Stimulated activated CD8-positive, alpha-beta memory T cell treated with anti-CD3 and anti-CD28 coated beads, Interleukin-15, amount 100 ng/mL, for 48 hours (primary cell): ENCODE measurements at regions not wholly inside any gene's neighbourhood (a gene's known extent, or its start where the extent isn't known, plus 50 kb on each side); places are given as distances from the start of the nearest gene placed in this dataset.

Source experiments
- DNase-seq, 2 donors: peaks; one replicate each; pipeline ENCODE4 v3.0.0-alpha.2; 2020; ENCODE audit warnings: low read depth in 2 of 2

DNA sequence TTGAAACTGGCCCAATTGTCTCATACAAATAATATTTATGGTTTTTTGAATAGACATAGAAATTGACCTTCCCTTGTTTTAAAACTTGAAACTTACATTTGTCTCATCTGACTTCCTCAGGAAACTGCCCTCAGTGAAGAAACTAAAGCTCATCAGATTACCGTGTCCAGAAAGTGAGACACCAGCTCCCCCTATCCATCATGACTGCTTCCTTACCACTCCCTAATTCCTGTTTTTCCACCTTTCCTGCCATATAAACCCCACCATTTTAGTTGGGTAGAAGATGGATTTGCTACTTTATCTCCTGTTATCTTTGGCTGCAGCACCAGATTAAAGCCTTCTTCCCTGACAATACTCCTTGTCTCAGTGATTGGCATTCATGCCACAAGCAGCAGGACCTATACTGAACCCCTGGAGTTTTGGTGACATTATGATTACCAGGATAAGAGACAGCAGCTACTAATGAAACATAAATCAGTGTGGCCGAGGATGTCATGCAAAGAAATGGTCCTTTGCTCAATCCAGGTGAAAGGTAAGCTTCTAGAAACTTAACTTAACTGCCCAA is 1627.6 kb upstream of the ZEB2 start:
- DNase-seq: no peak

- no peak for DNase-seq
Measured at GRCh38 chr2:146143971-146144370, 1624.1 kb upstream of the ZEB2 start.

DNA sequence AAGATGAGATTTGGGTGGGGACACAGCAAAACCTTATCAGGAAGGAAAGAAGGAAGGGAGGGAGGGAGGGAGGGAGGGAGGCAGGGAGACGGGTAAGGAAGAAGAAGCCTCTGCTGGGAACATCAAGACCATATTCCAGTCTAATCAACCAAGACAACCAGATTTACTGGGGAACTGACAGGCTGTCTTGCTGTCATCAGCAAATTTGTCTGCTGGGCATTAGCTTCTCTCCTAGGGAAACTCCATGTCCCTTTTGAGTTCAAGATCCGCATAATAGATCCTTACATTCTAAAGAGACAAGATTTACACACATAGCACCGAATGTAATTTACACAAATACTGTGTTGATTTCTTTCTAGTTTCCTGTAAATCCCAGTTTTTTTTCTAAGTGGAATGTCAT is 1618.9 kb upstream of the ZEB2 start:
- no peak for DNase-seq

- no peak for DNase-seq
Measured at GRCh38 chr2:146135245-146135644, 1615.3 kb upstream of the ZEB2 start.

DNA sequence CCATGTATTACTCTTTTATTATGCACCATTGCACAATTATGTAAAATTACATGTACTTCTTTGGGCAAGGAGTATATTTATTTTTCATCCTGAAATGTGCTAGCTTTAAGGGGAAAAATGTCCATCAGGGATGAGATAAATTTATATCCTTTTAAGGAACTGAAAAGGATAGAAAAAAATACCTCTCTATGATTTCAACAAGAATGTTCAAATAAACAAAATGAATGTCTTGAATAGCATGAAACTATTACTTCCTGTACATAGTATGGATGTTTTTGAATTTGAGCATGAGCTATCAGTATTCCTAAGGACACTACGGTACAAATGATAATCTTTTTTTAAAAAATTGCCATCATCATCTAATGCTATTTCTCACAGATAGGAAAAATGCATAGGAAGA is 1611.9 kb upstream of the ZEB2 start:
- DNase-seq: no peak

GRCh38 chr2:146131048-146131447 is 1611.1 kb upstream of the ZEB2 start:
- DNase-seq: no peak

DNA sequence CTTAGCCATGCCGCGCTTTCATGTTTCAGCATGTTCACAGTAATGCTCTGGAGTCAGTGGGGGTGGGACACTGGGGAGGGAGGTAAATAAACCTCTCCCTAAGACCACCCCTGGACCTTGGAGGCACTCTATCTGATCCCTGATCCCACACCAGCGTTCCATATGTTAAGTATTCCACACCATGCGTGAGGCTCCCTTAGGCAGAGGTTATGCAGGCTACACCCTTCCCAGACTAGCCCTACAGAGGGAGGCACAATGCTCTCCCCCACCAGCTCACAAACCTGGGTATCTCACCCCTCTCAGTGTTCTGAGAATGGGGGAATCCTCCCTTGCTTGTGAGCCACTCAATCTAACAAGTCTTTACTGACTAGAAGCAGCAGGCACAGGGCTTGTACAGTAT is 1610.4 kb upstream of the ZEB2 start:
- no peak for DNase-seq

- no peak for DNase-seq
Measured at GRCh38 chr2:146129231-146129630, 1609.3 kb upstream of the ZEB2 start.

DNA sequence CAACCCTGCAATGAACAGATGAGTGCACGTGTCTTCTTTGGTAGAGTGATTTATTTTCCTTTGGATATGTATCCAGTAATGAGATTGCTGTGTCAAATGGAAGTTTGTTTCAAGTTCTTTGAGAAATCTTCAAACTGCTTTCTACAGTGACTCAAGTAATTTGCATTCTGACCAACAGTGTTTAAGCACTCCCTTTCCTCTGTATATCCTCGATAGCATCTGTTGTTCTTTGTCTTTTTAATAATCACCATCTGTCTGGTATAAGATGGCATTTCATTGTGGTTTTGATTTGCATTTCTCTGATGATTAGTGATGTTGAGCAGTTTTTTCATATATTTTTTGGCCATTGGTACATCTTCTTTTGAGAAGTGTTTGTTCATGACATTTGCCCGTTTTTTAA is 1608.3 kb upstream of the ZEB2 start:
- no peak for DNase-seq

DNA sequence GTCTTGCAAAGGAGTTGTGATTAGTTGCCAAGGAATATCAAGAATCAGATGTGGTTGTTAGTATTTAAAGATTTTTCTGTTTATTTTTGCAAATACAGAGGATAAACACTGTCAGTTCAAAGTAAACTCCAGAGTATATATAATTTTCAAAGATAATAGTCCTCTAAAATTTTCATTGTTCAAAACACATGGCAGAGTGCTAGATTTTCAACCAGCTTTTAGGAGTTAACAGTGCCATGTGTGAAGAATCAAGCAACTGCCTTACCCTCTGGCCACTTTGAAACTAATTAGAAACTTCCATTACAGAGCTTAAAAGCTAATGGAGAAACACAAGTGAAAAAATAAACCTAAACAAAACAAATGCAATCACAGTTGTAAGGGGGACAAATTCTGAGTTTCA is 1605.6 kb upstream of the ZEB2 start:
- DNase-seq: no peak

GRCh38 chr2:146124741-146125140 is 1604.8 kb upstream of the ZEB2 start:
- no peak for DNase-seq

- DNase-seq: no peak
Measured at GRCh38 chr2:146123714-146124113, 1603.8 kb upstream of the ZEB2 start.

DNA sequence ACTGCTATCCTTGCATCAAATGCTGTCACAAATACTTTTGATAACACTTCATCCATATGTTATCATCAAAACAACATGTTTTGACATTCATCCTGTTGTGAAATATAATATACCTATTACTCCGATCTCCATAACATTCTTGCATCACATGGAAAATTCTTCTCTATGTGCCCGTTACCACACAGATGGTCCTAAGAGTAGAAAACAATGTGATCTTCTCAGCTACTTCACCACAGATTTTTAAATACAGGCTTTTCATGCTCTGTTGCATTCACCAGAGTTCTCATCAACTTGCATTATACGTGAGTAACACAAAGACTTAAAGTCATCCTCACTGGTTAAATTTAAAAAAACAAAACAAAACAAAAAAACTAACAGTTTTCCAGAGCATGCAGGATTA is 1603.3 kb upstream of the ZEB2 start:
- no peak for DNase-seq

DNA sequence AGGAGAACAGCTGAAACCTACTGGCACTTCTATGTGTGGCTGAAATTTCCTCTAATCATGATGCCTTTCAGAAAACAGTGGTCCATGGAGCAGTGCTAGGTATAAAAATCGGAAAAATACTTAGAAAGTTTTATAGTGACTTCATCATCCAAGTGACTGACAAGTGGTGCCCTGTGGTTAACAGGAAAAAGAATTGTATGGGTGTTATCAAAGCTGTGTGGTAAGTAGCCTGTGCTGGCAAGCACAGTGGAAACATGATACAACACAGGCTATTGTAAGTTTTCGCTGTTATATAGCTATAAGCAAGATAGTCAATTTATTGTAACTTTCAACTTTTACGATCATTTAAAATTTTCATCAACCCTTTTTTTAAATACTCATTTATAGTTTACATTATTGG is 1599.7 kb upstream of the ZEB2 start:
- DNase-seq: no peak

GRCh38 chr2:146108993-146109392 is 1589.1 kb upstream of the ZEB2 start:
- DNase-seq: no peak

GRCh38 chr2:146094185-146094584 is 1574.3 kb upstream of the ZEB2 start:
- DNase-seq: no peak

- DNase-seq: no peak
Measured at GRCh38 chr2:146081459-146081858, 1561.5 kb upstream of the ZEB2 start.

GRCh38 chr2:146080925-146081324 is 1561.0 kb upstream of the ZEB2 start:
- DNase-seq: no peak

- DNase-seq: no peak
Measured at GRCh38 chr2:146079216-146079615, 1559.3 kb upstream of the ZEB2 start.

DNA sequence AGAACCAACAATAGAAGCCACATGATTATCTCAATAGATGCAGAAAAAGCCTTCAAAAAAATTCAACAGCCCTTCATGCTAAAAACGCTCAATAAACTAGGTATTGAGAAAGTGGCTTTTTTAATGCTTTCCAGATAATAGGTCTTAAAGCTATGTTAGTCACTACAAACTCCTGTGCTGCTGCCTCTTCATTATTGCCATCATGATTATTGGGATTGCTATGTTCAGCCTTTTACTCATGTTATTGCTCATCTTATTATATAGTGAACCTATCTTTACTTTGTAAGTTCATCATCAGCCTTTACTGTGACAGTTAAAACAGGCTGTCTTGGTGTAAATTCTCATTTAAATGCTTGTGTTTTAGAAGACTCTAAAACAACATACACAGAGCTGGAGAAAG is 1557.2 kb upstream of the ZEB2 start:
- DNase-seq: no peak

GRCh38 chr2:146068051-146068450 is 1548.1 kb upstream of the ZEB2 start:
- DNase-seq: no peak

GRCh38 chr2:146048141-146048540 is 1528.2 kb upstream of the ZEB2 start:
- no peak for DNase-seq

DNA sequence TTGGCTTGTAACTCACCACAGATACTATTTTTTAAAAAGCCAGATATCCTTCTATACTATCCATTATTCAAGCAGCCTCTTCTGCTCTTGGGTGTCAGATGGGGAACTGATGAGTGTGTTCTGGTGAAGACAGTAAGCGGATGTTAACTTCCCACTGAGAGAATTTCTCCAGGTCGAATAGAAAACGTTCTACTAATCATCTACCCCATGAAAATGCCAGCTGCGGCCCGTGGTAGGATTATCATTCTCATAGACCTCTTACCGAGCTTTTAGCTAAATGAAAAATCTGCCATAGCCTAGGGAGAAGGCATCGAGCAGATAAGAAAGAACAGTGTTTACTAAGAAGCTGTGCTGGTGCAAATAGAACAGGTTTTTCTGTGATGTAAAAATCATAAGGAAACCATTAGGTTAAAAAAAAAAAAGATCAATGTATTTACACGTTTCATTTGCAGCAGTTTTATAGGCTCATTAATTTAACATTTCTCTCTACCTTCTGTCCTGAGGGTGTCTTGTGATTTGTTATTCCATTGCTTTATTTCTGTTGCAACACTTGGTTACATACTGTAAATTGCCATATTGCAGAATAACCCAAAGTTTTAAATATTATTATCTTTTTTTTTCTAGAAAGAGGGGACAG is 1521.5 kb upstream of the ZEB2 start:
- DNase-seq: no peak

GRCh38 chr2:146040051-146040450 is 1520.1 kb upstream of the ZEB2 start:
- DNase-seq: no peak
